ENCODE measurements at regions not wholly inside any gene's neighbourhood (a gene's known extent, or its start where the extent isn't known, plus 50 kb on each side); places are given as distances from the start of the nearest gene placed in this dataset.

DNA sequence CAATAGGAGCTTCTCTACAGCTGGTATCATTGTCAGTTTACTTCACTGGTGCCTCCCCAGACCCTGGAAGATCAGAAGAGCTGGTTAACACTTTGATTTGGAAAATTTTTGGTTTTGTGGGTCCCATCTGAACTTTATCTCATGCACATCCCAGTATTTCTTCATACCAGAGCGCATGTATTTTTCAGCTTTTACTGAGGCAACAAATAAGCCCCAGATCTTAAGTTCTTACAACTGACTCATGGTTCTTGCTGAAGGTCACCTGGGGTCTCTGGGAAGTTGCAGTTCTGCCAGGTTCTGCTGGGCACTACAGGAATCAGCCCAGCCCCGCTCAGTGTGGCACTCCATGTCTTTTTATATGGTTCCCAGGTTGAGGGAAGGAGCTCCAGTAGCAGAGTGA is 1249.9 kb downstream of the EFNB2 start:
- TF ChIP-seq POLR2A (IDR thresholded peaks at IDR 0.05; ENCODE audit: low read depth) = no peak
- TF ChIP-seq, protein P1, sequence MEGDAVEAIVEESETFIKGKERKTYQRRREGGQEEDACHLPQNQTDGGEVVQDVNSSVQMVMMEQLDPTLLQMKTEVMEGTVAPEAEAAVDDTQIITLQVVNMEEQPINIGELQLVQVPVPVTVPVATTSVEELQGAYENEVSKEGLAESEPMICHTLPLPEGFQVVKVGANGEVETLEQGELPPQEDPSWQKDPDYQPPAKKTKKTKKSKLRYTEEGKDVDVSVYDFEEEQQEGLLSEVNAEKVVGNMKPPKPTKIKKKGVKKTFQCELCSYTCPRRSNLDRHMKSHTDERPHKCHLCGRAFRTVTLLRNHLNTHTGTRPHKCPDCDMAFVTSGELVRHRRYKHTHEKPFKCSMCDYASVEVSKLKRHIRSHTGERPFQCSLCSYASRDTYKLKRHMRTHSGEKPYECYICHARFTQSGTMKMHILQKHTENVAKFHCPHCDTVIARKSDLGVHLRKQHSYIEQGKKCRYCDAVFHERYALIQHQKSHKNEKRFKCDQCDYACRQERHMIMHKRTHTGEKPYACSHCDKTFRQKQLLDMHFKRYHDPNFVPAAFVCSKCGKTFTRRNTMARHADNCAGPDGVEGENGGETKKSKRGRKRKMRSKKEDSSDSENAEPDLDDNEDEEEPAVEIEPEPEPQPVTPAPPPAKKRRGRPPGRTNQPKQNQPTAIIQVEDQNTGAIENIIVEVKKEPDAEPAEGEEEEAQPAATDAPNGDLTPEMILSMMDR (IDR thresholded peaks at IDR 0.05) = no peak
- no peak for TF ChIP-seq POLR2AphosphoS5 (IDR thresholded peaks at IDR 0.05)

Measured in esophagus muscularis mucosa (tissue), 3 donors.